SHP77 treated with DMSO at 0.1 percent for 48 hours (cell line): ENCODE measurements at regions not wholly inside any gene's neighbourhood (a gene's known extent, or its start where the extent isn't known, plus 50 kb on each side); places are given as distances from the start of the nearest gene placed in this dataset.

ENCODE experiments used
- DNase-seq: peaks from one replicate; lab custom pipeline; 2025; lab: John Stamatoyannopoulos, UW

GRCh38 chr7:46489106-46489505 is 568.0 kb upstream of the IGFBP3 start:
- no peak for DNase-seq

- DNase-seq: no peak
Measured at GRCh38 chr7:46488607-46489006, 567.5 kb upstream of the IGFBP3 start.

GRCh38 chr7:46486256-46487206 is 565.5 kb upstream of the IGFBP3 start:
- DNase-seq: no peak

- DNase-seq: no peak
Measured at GRCh38 chr7:46485481-46486065, 564.5 kb upstream of the IGFBP3 start.

GRCh38 chr7:46484906-46485305 is 563.8 kb upstream of the IGFBP3 start:
- no peak for DNase-seq

GRCh38 chr7:46480619-46481018 is 559.5 kb upstream of the IGFBP3 start:
- no peak for DNase-seq

GRCh38 chr7:46479680-46480079 is 558.6 kb upstream of the IGFBP3 start:
- DNase-seq: no peak

- DNase-seq: no peak
Measured at GRCh38 chr7:46478046-46478445, 557.0 kb upstream of the IGFBP3 start.

- no peak for DNase-seq
Measured at GRCh38 chr7:46468753-46469356, 547.8 kb upstream of the IGFBP3 start.

- DNase-seq: no peak
Measured at GRCh38 chr7:46463170-46463569, 542.1 kb upstream of the IGFBP3 start.

GRCh38 chr7:46461334-46461777 is 540.3 kb upstream of the IGFBP3 start:
- no peak for DNase-seq

- DNase-seq: no peak
Measured at GRCh38 chr7:46459942-46460341, 538.9 kb upstream of the IGFBP3 start.

GRCh38 chr7:46454816-46455215 is 533.7 kb upstream of the IGFBP3 start:
- no peak for DNase-seq

GRCh38 chr7:46452561-46453135 is 531.6 kb upstream of the IGFBP3 start:
- no peak for DNase-seq

- DNase-seq: no peak
Measured at GRCh38 chr7:46451846-46452245, 530.8 kb upstream of the IGFBP3 start.

- no peak for DNase-seq
Measured at GRCh38 chr7:46450886-46451285, 529.8 kb upstream of the IGFBP3 start.

GRCh38 chr7:46450425-46450824 is 529.4 kb upstream of the IGFBP3 start:
- DNase-seq: no peak

- no peak for DNase-seq
Measured at GRCh38 chr7:46449743-46450142, 528.7 kb upstream of the IGFBP3 start.

GRCh38 chr7:46448478-46448877 is 527.4 kb upstream of the IGFBP3 start:
- no peak for DNase-seq

GRCh38 chr7:46446151-46446550 is 525.1 kb upstream of the IGFBP3 start:
- DNase-seq: no peak

GRCh38 chr7:46444256-46444655 is 523.2 kb upstream of the IGFBP3 start:
- no peak for DNase-seq

- no peak for DNase-seq
Measured at GRCh38 chr7:46440186-46440585, 519.1 kb upstream of the IGFBP3 start.

- DNase-seq: no peak
Measured at GRCh38 chr7:46432708-46433107, 511.6 kb upstream of the IGFBP3 start.
